ENCODE measurements at regions not wholly inside any gene's neighbourhood (a gene's known extent, or its start where the extent isn't known, plus 50 kb on each side); places are given as distances from the start of the nearest gene placed in this dataset.

DNA sequence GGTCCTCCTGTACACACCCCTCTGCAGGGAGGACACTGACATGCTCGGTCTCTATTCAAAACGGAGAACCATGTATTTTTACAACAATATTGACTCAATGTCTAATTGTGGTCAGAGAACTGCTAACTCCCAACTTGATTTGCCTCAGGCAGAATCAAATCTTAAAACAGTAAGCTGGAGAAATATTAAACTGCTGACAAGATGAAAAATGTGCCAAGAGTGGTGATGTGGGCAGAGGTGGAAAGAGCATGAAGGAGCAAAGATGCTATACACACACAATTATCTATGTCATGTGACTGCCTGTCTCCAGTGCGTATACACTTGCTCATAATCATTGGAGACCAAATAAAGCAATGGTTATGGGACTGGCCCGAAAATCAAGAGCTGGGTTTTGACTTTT lies 556.1 kb upstream of the ZNF608 start:
- DNase-seq: no peak

DNA sequence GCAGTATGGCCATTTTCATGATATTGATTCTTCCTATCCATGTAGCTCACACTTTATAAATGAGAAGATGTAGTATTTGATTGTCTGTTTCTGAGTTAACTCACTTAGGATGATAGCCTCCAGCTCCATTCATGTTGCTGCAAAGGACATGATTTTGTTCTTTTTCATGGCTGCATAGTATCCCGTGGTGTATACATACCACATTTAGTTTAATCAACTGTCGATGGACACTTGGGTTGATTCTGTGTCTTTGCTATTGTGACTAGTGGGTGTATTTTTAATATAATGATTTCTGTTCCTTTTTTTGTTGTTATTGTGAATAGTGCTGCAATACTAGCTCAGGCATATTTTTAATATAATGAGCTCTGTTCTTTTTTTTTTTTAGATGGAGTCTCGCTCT lies 560.3 kb upstream of the ZNF608 start:
- DNase-seq: no peak

DNA sequence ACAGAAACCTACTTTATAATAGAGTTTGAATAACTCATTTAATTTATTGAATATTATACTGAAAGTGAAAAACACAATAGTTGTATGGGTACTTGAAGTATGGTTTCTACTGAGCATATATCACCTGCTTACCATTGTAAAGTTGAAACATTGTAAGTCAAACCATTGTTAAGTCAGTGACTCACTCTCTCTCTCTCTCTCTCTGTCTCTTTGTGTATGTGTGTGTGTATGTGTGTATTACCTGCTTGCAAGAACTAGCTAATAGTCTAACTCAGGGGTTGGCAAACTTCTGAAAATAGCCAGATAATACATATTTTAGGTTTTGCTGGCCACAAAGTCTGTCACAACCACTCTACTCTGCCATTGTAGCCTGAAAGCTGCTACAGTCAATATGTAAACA lies 564.3 kb upstream of the ZNF608 start:
- DNase-seq: no peak

GRCh38 chr5:125311743-125312142 lies 565.3 kb upstream of the ZNF608 start:
- DNase-seq: no peak

DNA sequence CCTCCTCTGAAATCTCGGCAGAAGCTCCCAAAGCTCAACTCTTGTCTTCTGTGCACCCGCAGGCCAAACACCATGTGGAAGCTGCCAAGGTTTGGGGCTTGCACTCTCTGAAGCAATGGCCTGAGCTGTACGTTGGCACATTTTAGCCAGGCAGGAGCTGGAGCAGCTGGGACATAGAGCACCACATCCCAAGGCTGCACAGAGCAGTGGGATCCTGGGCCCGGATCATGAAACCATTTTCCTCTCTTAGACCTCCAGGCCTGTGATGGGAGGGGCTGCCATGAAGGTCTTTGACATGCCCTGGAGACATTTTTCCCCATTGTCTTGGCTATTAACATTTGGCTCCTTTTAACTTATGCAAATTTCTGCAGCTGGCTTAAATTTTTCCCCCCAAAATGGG lies 567.1 kb upstream of the ZNF608 start:
- no peak for DNase-seq

DNA sequence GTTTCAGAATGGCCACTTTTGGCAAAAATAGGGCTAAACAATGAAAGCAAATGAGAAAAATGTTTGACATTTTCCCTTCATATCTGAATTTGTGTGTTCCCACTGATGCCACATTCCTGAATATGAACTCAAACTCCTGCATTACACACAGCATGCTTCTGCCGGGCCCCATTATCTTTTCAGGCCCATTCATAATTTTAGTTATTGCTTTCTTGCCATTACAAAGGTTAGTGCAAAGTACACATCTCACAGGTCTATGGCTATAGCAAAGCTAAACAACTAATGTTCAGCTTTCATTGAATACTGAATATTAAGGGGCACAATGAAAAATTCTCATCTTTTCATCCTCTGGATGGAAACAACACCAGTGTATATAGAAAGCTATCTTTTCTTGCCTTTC lies 568.9 kb upstream of the ZNF608 start:
- no peak for DNase-seq

DNA sequence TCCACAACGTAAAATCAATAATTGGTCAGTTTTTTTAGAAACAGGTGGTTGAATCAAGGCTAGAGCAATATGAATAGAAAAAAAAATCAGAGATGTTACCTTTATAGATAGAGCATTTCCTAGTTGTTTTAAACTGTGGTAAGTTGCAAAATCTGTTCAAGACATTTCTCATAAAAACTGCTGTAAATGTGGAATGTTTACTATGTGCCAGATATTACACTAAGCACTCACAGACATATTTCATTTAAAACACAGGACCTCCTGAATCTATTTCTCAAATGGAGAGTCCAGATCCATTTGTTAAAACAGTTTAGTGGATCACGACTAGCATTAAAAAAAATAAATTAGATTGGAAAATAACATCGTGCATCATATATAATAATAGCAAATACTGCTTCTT lies 570.0 kb upstream of the ZNF608 start:
- no peak for DNase-seq

DNA sequence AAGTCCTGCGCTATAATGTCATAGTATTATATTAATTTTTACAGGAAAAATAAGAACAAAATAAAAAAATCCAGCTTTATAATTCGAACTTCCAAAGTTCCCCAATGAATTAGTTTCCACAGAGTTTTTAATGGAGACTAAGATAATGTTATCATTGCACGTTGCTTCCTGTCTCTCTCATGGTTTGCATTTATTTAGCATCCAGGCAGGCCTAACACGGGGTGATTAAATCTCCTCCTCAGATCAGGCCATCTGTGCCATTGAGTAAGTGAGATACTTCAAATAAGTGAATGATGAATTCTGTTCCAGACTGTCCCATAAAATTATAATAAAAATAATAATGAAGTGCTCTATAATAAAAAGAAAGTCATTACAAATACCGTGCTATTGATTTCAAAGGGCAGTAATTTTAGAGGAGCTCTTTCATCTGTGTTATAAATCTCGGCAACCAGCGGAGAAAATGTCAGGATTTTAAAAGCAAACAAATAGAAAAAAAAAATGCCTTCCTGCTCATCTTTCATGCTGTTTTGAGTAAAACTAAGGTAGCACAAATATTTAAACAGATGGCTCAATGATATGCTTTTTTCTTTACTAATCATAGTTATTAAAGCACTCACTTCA lies 570.6 kb upstream of the ZNF608 start:
- no peak for DNase-seq

GRCh38 chr5:125317536-125317995 lies 571.1 kb upstream of the ZNF608 start:
- no peak for DNase-seq

DNA sequence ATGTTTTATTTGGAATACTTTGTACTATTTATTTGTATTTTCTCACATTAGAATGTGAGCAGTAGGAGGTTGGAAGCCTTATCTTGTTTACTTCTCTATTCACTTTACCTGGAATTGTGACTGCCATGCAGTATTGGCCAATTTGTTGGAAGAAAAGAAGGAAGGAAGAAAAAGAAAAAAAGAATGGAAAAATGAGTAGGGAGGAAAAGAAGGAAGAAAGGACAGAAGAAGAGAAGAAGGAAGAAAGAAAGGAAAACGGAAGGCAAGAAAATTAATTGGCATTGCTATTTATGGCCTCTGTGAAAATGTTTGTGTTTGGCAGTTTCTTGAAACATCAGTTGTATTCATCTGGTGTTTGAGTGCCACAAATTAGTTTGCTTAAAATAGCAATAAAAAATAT lies 575.2 kb upstream of the ZNF608 start:
- DNase-seq: no peak

- DNase-seq: no peak
Measured at GRCh38 chr5:125323613-125324012, 577.2 kb upstream of the ZNF608 start.

DNA sequence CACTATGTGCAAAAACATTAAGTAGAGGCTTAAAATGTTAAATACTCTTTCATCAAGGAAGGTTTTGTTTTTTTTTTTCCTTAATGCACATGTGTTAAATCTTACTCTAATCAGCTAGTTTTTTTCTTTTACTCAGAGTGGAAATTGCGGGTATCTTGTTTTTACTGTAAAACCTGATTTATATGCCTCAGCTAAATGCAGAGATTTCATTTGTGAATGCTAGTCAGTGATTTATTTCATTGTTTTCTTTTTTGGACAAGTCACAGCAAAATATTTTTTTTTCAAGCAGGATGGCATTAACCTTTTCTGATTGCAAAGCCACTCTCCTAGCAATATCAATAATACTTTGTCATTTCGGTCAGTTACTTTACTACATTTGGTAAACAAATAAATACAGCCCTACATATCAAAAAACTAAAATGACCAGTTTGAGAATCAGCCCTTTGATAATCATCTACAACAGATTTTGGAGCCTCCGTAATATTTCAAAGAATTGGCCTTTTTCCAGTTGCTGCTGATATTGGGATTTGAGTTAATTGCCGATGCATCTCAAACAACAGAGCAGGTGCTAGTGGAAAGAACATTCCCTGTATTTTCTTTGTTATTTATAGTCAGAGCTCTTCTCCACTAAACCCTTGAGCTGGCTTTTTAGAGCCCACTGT lies 579.2 kb upstream of the ZNF608 start:
- DNase-seq: no peak

DNA sequence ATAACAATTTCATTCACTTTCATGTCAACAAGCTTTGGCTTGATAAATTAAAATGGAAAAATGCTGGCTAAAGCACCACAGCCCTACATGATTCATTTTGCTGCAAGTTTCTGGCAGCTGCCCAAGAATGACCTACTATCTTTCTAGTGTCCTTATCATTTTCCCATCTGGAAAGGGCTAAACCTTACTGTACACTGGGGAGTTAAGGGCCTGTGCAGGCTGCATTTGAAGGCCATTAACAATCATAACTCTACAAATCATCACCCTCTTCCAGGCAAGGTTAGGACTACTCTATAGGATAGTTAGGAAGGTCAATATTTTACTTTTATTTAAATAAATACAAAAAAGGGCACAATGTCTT lies 579.7 kb upstream of the ZNF608 start:
- peak; percentile 38 for DNase-seq

DNA sequence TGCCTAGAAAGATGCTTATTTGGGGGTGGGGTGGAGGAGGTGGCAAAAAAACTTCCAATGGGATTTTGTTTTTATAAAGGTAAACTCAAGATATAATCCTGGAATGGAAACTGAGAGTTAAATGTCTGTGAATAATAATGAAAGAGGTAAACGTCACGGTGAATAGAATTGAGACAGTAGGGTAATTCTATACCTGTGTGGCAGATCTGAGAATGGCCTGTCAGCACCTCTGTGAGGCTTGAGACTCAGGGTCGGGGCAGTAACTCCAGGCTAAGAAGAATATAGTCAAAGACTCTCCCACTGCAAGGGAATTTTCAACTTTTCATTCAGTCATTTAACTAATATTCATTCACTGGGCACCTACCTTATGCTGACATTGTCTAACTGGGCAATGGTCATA lies 581.2 kb upstream of the ZNF608 start:
- no peak for DNase-seq

- DNase-seq: no peak
Measured at GRCh38 chr5:125331987-125332598, 585.7 kb upstream of the ZNF608 start.

DNA sequence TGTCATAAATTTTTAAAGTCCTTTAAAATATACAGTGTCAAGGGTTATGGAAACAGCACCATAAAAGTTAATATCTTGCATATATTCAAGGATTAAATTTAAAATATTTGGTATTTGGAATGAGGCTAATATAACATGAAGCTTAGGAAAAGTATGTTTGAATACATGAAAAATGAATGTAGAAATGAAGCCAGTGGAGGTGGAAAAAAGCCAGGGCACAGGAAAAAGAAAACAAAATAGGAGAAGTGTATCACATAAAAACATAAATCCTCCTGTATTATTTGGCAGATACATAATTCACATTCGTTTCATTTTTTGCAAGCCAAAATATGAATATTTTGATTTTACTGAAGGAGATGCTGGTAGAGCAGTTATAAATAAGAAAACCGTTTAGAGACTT lies 587.0 kb upstream of the ZNF608 start:
- DNase-seq: no peak

DNA sequence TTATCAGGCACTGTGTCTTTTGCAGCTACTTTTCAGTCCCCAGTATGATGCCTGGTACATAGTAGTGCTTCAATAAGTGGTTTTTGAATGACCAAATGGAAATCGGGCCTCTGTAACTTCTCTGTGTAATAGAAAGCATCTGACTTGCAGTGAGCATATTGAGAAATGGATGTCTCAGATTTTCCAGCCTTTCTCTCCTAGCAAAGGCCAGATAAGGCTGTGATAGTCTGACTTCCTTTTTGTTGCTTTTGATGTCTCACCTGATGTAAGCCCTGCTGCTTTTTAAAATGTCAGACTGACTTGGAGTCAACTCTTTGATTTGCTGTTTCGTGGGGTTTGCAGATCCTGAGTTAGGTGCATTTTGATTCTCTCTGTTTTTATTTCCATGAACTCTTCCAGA lies 590.0 kb upstream of the ZNF608 start:
- no peak for DNase-seq

DNA sequence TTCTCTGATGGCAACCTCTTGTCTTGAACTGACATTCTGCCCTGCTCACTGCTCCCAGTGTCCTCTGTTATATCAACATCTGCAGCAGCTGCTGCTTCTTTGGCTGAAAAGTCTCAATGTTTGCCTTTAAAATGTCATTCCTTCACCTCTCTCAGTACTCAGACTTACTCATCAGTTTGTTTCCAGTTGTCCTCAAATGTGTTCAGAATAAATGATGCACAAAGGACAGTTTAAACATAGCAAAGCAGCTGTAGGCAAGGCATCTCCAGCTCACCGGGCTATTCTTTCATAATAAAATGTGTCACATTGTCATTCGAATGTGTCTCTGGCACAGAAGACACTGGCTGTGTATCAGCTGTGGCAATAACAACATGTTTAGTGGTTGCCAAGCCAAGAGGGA lies 590.9 kb upstream of the ZNF608 start:
- no peak for DNase-seq

- no peak for DNase-seq
Measured at GRCh38 chr5:125338440-125339174, 592.2 kb upstream of the ZNF608 start.

GRCh38 chr5:125341436-125341835 lies 595.0 kb upstream of the ZNF608 start:
- no peak for DNase-seq

- no peak for DNase-seq
Measured at GRCh38 chr5:125343015-125343414, 596.6 kb upstream of the ZNF608 start.

GRCh38 chr5:125346316-125346715 lies 599.9 kb upstream of the ZNF608 start:
- no peak for DNase-seq

DNA sequence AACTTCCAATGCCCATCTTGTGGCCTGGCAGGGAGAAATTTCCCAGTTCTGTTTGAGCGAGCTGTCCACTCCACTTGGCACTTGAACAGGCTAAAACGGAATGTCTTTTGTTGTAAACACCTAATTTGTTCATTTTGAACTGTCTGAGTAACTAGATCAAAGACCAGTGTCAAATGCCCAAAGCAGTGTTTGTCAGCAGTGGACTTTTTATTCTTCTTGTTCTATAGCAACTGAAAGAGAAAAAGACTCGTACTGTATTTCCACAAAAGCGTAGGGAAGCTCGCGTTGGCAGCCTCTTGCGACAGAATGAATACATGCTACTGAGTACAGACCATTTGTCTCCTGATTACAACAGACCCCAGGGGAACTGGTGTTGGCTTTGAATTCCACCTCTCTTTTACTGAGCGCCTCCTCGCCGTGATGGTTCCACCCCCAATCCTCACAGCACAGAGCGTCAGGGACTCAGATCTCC lies 601.8 kb upstream of the ZNF608 start:
- peak; percentile 51 for DNase-seq
